ENCODE measurements at regions not wholly inside any gene's neighbourhood (a gene's known extent, or its start where the extent isn't known, plus 50 kb on each side); places are given as distances from the start of the nearest gene placed in this dataset.

- no peak overlapping the region for H3K4me3 ChIP-seq (ENCODE audit: low read depth, low read length)
Measured at GRCh38 chr22:48051796-48052620, 1289.6 kb downstream of the TBC1D22A start.

DNA sequence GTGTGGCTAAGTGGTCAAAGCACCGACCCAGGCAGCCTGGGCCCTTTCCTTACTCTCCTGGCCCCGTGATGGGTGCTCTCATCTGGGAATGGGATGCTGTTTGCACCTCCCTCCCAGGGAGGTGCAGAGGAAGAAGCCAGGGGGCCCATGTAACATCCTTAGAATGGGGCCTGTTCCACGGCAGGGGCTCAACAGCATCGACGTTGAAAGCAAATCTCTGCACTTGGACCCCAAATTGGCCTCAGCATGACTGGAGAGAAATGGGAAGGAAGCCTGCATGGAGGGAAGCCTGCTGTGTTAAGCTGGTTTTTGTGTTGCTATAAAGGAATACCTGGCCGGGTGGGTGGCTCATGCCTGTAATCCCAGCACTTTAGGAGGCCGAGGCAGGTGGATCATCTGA, 1288.4 kb downstream of the TBC1D22A start:
- H3K4me3 ChIP-seq (ENCODE audit: low read depth, low read length), result no peak overlapping the region
- DNase-seq (ENCODE audit: low read depth), result no peak
- TF ChIP-seq CTCF (IDR thresholded peaks at IDR 0.05; ENCODE audit: control insufficient read depth, extremely low read depth, insufficient read depth), result no peak

More at GRCh38 chr22:48051796-48052620, 1289.6 kb downstream of the TBC1D22A start:
- DNase-seq (ENCODE audit: low read depth), result no peak
- no peak for TF ChIP-seq CTCF (IDR thresholded peaks at IDR 0.05; ENCODE audit: control insufficient read depth, extremely low read depth, insufficient read depth)

GRCh38 chr22:48049116-48049515, 1286.7 kb downstream of the TBC1D22A start:
- H3K4me3 ChIP-seq (ENCODE audit: low read depth, low read length), result no peak overlapping the region
- no peak for TF ChIP-seq CTCF (IDR thresholded peaks at IDR 0.05; ENCODE audit: control insufficient read depth, extremely low read depth, insufficient read depth)
- DNase-seq (ENCODE audit: low read depth), result no peak

GRCh38 chr22:48047722-48048500, 1285.5 kb downstream of the TBC1D22A start:
- H3K4me3 ChIP-seq (ENCODE audit: low read depth, low read length), result no peak overlapping the region
- no peak for TF ChIP-seq CTCF (IDR thresholded peaks at IDR 0.05; ENCODE audit: control insufficient read depth, extremely low read depth, insufficient read depth)
- no peak for DNase-seq (ENCODE audit: low read depth)

DNA sequence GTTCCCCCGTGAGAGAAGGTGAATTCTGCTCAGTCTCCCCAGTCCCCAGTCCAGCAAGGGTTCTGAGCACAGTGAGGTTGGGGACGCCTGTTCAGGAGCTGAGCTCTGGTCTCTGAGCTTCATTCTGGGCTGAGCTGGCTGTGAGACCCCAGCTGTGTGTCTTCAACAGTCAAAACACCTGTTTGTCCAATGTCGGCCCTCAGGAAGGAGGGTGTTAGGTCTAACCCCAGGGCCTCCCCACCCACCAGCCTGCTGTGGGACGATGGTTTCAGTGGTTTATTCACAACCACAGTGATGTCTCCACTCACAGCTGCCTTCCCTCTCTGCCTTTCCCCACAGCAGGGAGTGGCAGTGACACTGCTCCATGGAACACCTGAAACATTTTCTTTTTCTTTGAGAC, 1282.9 kb downstream of the TBC1D22A start:
- no peak for DNase-seq (ENCODE audit: low read depth)
- no peak for TF ChIP-seq CTCF (IDR thresholded peaks at IDR 0.05; ENCODE audit: control insufficient read depth, extremely low read depth, insufficient read depth)
- no peak overlapping the region for H3K4me3 ChIP-seq (ENCODE audit: low read depth, low read length)

GRCh38 chr22:48044487-48045060, 1282.1 kb downstream of the TBC1D22A start:
- no peak for DNase-seq (ENCODE audit: low read depth)
- H3K4me3 ChIP-seq (ENCODE audit: low read depth, low read length), result no peak overlapping the region
- no peak for TF ChIP-seq CTCF (IDR thresholded peaks at IDR 0.05; ENCODE audit: control insufficient read depth, extremely low read depth, insufficient read depth)
